Thymus (tissue), 11 donors: ENCODE measurements at regions not wholly inside any gene's neighbourhood (a gene's known extent, or its start where the extent isn't known, plus 50 kb on each side); places are given as distances from the start of the nearest gene placed in this dataset.
"Not testable (repeated sequence)": the region's sequence is repeated elsewhere in the genome, so short reads cannot be mapped to it uniquely, and the experiment has no call there.

Experiments used
- DNase-seq, 9 donors: peaks; one replicate each; pipeline ENCODE4 v3.0.0-alpha.2; 2013; ENCODE audit warnings: low spot score in 9 of 9, low read depth in 6 of 9, missing footprints in 1 of 9
- H3K27ac ChIP-seq, 2 donors: one replicate each; pipeline ENCODE4 v1.5.1; 2013; ENCODE audit warnings: control low read depth in 1 of 2, low read depth in 1 of 2, low read length in 1 of 2, mild to moderate bottlenecking in 1 of 2, moderate library complexity in 1 of 2
- H3K27me3 ChIP-seq, 2 donors: one replicate each; pipeline ENCODE4 v1.5.1; 2013; ENCODE audit warnings: low read length in 1 of 2; ENCODE audit not compliant: control insufficient read depth in 2 of 2, insufficient read depth in 1 of 2
- H3K36me3 ChIP-seq, 2 donors: one replicate each; pipeline ENCODE4 v1.5.1; 2013; ENCODE audit warnings: low read length in 1 of 2, mild to moderate bottlenecking in 1 of 2, moderate library complexity in 1 of 2; ENCODE audit not compliant: control insufficient read depth in 2 of 2, insufficient read depth in 2 of 2
- H3K4me1 ChIP-seq, 2 donors: one replicate each; pipeline ENCODE4 v1.5.1; 2013; ENCODE audit warnings: low read length in 2 of 2; ENCODE audit not compliant: control insufficient read depth in 2 of 2, insufficient read depth in 2 of 2
- H3K4me3 ChIP-seq, 2 donors: one replicate each; pipeline ENCODE4 v1.5.1; 2013; ENCODE audit warnings: low read length in 2 of 2, control low read depth in 1 of 2, mild to moderate bottlenecking in 1 of 2
- H3K9me3 ChIP-seq, 2 donors: one replicate each; pipeline ENCODE4 v1.5.1; 2013; ENCODE audit warnings: low read length in 1 of 2, mild to moderate bottlenecking in 1 of 2; ENCODE audit not compliant: control insufficient read depth in 2 of 2, insufficient read depth in 1 of 2
- WGBS: extraction: QIAGEN DNeasy Blood & Tissue Kit; methylation state at CpG from one replicate; pipeline ENCODE4 v1.1.7; 2013; 5-methylcytosine and 5-hydroxymethylcytosine counted together
- donor health status: healthy.

DNA sequence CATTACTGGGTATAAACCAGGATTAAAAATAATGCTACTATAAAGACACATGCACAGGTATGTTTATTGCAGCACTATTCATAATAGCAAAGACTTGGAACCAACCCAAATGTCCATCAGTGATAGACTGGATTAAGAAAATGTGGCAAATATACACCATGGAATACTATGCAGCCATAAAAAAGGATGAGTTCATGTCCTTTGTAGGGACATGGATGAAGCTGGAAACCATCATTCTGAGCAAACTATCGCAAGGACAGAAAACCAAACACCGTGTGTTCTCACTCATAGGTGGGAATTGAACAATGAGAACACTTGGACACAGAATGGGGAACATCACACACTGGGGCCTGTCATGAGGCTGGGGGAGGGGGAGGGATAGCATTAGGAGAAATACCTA lies 233.4 kb upstream of the PRSS16 start:
- not testable (repeated sequence) for H3K27ac ChIP-seq, DNase-seq, H3K27me3 ChIP-seq, H3K4me3 ChIP-seq, H3K9me3 ChIP-seq, H3K36me3 ChIP-seq, H3K4me1 ChIP-seq
- 94% methylated on average over 2 of the region's 2 CpGs for WGBS

DNA sequence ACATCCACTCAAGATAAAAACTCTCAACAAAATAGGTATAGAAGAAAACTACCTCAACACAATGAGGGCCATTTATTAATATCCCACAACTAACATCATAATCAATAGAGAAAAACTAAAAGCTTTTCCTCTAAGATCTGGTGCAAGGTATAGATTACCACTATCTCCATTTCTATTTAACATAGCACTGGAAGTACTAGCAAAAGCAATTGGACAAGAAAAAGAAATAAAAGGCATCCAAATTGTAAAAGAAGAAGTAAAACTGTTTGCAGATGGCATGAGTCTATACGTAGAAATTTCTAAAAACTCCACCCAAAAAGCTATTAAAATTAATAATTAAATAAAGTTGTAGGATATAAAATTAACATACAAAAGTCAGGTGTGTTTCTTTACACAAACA lies 230.8 kb upstream of the PRSS16 start:
- Histone ChIP-seq H3K4me3 (no peak overlapping the region), H3K27ac (no peak overlapping the region), H3K4me1 (peaks cover 0 to 8% of the 10 kb centered on the region in 2 donors), H3K9me3 (no peaks in the 10 kb centered on the region), H3K36me3 (no peaks in the 10 kb centered on the region), H3K27me3 (peaks cover 6 to 20% of the 10 kb centered on the region in 2 donors)
- 49% methylated on average over 1 of the region's 1 CpG for WGBS
- DNase-seq = no peak

DNA sequence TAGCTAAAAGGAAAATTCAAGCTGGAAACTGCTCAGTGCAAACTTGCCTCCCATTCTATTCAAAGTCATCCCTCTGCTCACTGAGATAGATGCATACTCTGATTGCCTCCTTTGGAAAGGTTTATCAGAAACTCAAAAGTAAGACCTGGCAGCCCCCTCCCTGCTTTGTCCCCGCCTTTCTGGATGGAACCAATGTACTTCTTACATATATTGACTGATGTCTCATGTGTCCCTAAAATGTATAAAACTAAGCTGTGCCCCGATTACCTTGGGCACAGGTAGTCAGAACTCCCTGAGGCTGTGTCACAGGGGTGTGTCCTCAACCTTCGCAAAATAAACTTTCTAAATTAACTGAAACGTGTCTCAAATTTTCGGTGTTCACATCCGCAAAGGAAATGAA lies 229.1 kb upstream of the PRSS16 start:
- not testable (repeated sequence) for H3K9me3 ChIP-seq, DNase-seq, H3K4me1 ChIP-seq, H3K4me3 ChIP-seq, H3K36me3 ChIP-seq, H3K27ac ChIP-seq
- 97% methylated on average over 6 of the region's 6 CpGs for WGBS
- peaks cover 6 to 20% of the 10 kb centered on the region in 2 donors for H3K27me3 ChIP-seq

DNA sequence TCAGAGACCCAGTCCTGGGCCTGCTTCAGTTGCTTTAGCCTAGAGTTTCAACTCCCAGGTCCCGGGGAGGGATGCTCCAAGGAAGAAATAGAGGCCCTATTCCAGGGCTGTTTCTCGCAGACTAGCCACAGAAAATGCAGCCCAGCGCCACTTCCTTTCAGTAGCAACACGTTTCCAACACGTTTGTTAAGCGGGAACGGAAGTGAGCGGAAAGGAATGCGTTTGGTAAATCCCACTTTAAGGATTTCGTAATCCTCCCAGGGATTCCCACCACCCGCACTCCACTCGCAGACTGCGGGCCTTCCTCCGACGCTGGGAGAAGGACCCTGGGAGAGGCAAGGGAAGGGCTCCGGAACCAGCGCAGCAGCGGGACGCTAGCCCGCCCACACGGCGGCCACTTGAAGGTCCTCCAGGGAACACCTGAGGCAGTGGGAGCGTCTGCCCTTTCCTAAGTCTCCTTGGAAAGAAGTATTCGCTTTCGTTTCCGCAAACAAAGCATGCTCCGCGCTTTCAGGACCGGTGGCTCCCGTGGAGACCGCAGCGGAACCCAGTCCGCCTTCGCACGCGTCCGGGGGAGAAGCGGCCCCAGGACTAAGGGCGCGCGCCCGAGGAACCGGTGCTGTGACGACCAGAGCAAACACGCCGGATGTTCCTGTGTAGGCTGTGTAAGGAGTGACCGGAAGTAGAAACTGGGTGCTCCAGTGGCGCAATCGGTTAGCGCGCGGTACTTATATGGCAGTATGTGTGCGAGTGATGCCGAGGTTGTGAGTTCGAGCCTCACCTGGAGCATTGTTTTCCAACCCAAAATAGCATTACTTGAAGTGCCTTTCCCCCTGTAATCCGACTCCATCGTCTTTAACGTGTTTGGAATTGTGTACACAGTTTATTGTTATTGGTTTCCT lies 227.6 kb upstream of the PRSS16 start:
- H3K27me3 ChIP-seq = peaks cover 6 to 20% of the 10 kb centered on the region in 2 donors
- H3K27ac ChIP-seq = peak overlapping the region; percentile 52 to 61
- H3K9me3 ChIP-seq = no peaks in the 10 kb centered on the region
- WGBS = 10% methylated on average over 58 of the region's 58 CpGs
- peak overlapping the region; percentile 34 to 38 for H3K4me3 ChIP-seq
- DNase-seq = peak in 4 of 9 donors; percentile 4 to 14 (median 10)
- H3K36me3 ChIP-seq = no peaks in the 10 kb centered on the region
- H3K4me1 ChIP-seq = peaks cover 0 to 8% of the 10 kb centered on the region in 2 donors

DNA sequence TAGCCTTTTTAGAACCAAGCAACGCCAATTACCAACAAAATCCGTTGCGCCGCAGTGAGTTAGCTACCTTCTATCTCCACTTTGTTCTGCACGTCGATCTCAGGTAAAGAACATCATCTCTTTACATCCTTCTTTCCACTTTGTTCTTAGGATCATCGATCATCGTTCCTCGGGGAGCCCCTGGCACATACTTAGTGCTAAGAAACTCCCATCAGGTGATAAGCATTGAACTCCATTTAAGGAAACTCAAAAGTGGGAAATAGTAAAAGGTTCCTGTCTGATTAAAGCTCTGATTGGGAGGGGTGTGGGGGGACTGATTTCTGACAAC lies 227.0 kb upstream of the PRSS16 start:
- Histone ChIP-seq H3K36me3 (no peaks in the 10 kb centered on the region), H3K9me3 (no peaks in the 10 kb centered on the region), H3K4me3 (peak overlapping the region; percentile 34 to 38), H3K27ac (peak overlapping the region in 1 of 2 donors; percentile 49), H3K4me1 (peaks cover 0 to 8% of the 10 kb centered on the region in 2 donors), H3K27me3 (peaks cover 6 to 20% of the 10 kb centered on the region in 2 donors)
- no peak for DNase-seq
- WGBS = 66% methylated on average over 9 of the region's 9 CpGs

DNA sequence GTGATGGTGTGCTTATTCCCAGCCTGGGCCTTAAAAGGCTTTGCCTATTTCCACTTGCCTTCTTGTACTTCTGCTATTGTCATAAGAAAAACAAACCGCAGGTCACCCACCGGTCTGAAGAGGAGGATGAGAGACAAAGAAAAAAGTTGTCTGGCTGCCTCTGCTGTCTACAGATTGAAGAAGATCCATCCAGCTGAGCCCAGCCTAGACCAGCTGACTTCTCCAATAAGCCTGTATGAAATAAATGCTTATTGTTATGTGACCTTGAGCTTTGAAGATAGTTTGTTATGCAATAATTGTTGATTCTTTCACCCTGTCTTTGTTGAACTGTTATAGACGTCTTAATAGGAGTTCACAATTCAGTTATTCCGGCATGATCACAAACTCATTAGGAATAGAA lies 223.8 kb upstream of the PRSS16 start:
- Histone ChIP-seq H3K27ac (no peak overlapping the region), H3K4me1 (peaks cover 0 to 8% of the 10 kb centered on the region in 2 donors), H3K36me3 (no peaks in the 10 kb centered on the region), H3K4me3 (no peak overlapping the region), H3K27me3 (peaks cover 6 to 20% of the 10 kb centered on the region in 2 donors), H3K9me3 (no peaks in the 10 kb centered on the region)
- no peak for DNase-seq
- WGBS = 97% methylated on average over 4 of the region's 4 CpGs

DNA sequence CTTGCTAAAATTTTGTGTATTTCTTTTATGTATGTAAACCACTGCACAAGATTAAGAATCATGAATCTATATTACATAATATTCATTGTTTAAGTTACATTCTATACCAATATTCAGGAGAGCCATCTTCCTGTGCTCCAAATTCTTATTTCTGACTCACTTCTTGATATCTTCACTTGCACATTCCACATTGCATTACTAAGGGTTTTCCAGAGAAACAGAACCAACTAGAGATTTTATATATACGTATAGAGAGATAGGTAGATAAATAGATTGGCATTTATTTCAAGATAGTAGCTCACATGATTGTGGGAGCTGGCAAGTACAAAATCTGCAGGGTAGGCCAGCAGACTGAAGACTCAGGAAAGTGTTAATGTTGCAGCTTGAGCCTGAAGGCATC lies 222.2 kb upstream of the PRSS16 start:
- H3K4me3 ChIP-seq = no peak overlapping the region
- H3K4me1 ChIP-seq = peaks cover 0 to 4% of the 10 kb centered on the region in 2 donors
- peaks cover 5 to 9% of the 10 kb centered on the region in 2 donors for H3K27me3 ChIP-seq
- no peak for DNase-seq
- no peaks in the 10 kb centered on the region for H3K9me3 ChIP-seq
- WGBS = 96% methylated on average over 1 of the region's 1 CpG
- H3K36me3 ChIP-seq = no peaks in the 10 kb centered on the region
- H3K27ac ChIP-seq = no peak overlapping the region

DNA sequence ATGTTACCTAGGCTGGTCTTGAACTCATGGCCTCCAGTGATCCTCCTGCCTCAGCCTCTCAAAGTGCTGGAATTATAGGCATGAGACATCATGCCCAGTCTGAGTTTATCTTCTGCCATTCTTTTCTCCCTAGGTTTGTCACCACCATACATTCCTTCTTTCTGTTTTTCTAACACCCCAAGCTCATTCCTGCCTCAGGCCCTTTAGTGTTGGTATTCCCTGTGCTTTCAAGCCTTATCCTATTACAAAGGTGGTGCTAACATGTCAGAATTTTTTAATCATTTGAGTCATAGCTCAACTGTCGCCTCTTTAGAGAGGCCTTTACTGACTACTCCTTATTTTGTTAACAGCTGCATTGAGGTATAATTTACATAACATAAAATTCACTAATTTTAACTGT lies 221.1 kb upstream of the PRSS16 start:
- DNase-seq = no peak
- Histone ChIP-seq H3K4me3 (no peak overlapping the region), H3K36me3 (no peaks in the 10 kb centered on the region), H3K4me1 (no peaks in the 10 kb centered on the region), H3K27me3 (no peaks in the 10 kb centered on the region), H3K27ac (no peak overlapping the region), H3K9me3 (no peaks in the 10 kb centered on the region)
- WGBS = 87% methylated on average over 1 of the region's 1 CpG

DNA sequence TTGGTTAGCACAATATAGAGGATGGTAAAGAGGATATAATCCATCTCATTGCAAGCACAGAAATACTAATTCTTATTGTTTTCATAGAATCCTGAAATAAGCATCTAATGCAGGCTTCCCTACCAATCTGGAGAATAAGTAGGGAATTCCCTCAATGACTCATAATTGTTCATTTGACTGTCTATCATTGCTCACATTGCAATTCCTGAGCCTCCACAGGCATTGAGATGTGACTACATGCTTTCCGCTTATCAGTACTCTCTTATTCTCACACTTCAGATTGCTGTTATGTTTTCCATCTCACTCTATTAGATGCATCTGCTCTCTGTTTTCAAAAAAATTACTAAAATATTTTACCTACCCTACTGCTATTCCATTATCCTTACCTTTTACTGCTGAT lies 216.2 kb upstream of the PRSS16 start:
- no peak overlapping the region for H3K27ac ChIP-seq
- H3K36me3 ChIP-seq = no peaks in the 10 kb centered on the region
- no peak overlapping the region for H3K4me3 ChIP-seq
- H3K27me3 ChIP-seq = no peaks in the 10 kb centered on the region
- no peak for DNase-seq
- 95% methylated on average over 1 of the region's 1 CpG for WGBS
- no peaks in the 10 kb centered on the region for H3K9me3 ChIP-seq
- no peaks in the 10 kb centered on the region for H3K4me1 ChIP-seq
